ENCODE measurements at regions not wholly inside any gene's neighbourhood (a gene's known extent, or its start where the extent isn't known, plus 50 kb on each side); places are given as distances from the start of the nearest gene placed in this dataset.
"Not testable (repeated sequence)": the region's sequence is repeated elsewhere in the genome, so short reads cannot be mapped to it uniquely, and the experiment has no call there.

DNA sequence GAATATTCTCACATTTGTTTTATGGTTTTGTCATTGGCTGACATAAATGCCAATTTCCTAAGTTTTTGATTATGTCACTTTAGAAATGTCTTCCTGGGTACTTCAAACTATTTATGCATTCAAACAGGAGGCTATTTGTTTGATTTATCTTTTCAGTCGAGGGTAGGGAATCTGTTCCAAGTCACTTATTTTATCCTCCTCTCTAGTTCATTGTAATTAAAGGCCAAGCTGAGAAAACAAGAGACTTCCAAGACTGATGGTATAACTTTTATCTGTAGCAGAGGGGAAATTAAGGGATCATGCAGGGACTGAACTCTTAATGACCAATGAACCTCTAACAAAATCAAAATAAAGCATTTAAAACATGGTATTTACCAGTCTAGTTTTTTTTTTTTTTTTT is 968.4 kb downstream of the SORCS3 start:
- ATAC-seq, result no peak

GRCh38 chr10:105605918-105606317 is 964.8 kb downstream of the SORCS3 start:
- no peak for ATAC-seq

GRCh38 chr10:105605104-105605503 is 964.0 kb downstream of the SORCS3 start:
- no peak for ATAC-seq

- no peak for ATAC-seq
Measured at GRCh38 chr10:105598207-105598606, 957.1 kb downstream of the SORCS3 start.

DNA sequence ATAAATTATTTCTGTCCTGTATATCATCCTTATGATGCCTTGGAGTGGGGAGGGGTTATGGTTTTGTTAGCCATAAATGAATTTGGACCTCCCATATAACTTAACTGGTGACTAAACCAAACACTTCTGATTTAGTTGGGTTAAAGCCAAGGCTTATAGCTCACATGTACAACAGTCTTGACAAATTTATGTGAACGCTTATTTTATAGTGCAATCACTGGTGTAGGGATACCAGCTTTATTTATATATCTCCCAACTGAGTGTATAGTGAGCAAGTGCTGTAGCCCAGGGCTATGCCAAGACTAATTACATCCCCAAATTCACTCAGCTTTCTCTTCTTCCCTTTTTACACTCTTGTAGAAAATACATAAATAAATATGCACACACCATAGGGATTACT is 956.2 kb downstream of the SORCS3 start:
- no peak for ATAC-seq

DNA sequence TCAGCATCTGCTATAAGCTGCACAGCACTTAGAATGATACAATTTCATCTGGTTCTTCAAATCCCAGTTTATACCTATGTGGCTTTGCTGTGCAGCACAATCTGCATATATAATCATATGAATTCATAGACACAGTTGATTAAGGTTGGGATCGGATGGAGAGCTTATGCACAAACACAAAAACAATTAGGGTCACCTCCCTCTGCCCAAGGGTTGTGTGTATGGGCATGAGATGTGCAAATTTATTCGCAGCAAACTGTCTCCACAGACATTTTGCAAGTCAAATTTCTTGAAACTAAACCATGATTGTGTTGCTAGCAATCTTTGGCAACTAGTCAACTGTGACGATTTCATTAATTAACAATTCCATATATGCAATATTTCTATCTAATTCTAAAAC is 955.7 kb downstream of the SORCS3 start:
- no peak for ATAC-seq

DNA sequence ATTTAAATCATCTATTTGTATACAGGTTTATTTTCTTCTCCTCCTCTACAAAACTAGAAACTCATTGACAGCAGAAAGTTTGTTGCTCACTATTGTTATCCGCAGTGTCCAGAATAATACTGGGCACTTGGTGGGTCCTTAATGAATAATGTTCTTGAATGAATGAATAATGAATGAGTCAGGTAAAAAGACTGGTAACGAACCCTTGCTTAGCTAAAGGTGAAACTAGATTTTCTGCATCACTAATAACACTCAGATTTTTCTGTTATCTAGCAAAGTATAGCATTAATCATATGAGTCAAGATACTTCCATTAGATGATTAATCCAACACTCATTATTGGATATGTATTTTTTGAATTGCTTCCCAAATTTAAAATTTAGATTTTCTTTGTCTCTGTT is 953.2 kb downstream of the SORCS3 start:
- no peak for ATAC-seq

DNA sequence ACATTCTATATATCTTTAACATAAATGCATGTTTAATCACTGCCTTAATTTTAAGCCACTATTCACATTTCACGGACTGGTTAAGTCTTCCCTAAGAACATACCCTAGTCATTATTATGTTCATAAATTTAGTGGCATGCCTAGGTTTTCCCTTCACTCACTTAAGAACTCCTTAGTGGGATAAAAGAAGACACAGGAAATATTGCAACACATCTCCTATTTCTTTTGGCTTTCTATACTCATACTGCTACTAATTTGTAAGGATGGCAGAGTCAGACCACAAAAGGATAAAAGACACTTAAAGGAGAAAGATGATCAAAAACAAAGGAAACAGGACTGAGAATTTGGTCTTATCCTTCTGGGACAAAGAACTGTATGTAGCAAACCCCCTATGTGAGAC is 951.4 kb downstream of the SORCS3 start:
- ATAC-seq, result no peak

GRCh38 chr10:105586451-105587098 is 945.5 kb downstream of the SORCS3 start:
- no peak for ATAC-seq

GRCh38 chr10:105585753-105586152 is 944.7 kb downstream of the SORCS3 start:
- ATAC-seq, result no peak

- no peak for ATAC-seq
Measured at GRCh38 chr10:105585171-105585570, 944.1 kb downstream of the SORCS3 start.

DNA sequence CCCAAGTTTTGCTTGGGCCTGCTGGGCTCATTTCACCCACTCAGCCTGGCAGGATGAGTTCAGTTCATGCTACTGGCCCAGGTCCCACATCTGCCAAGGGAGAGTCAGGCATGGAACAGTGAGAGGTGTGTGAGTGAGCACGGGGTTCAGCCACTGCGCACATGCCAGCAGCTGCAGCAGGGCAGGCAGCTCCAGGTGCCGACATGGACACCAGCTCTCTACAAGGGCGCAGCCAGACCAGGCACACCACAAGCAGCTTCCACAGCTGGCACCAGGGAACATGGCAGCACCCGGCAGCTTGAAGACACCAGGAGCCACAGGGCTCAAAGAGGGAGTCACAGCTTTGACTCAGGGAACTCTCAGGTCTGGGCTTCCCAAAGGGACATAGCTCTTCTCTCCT is 938.0 kb downstream of the SORCS3 start:
- no peak for ATAC-seq

GRCh38 chr10:105577865-105578607 is 936.9 kb downstream of the SORCS3 start:
- no peak for ATAC-seq

- no peak for ATAC-seq
Measured at GRCh38 chr10:105559333-105560097, 918.4 kb downstream of the SORCS3 start.

- not testable (repeated sequence) for ATAC-seq
Measured at GRCh38 chr10:105550453-105550852, 909.4 kb downstream of the SORCS3 start.

DNA sequence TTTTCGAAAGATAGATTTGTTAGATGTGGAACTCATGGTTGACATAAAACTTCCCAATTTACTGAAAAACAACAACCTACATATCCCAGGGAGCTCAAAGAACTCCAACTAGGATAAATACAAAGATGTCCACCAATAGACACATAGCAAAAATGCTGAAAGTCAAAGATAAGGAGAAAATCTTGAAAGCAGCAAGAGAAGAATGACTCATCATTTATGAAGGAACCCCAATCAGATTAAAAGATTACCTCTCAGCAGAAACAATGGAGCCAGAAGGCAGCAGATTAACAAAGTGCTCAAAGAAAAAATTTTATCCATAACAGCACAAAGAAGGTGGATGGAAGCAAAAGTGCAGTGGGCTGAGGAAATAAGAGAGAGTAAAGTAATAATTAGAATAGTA is 908.6 kb downstream of the SORCS3 start:
- no peak for ATAC-seq

GRCh38 chr10:105545101-105545500 is 904.0 kb downstream of the SORCS3 start:
- ATAC-seq, result no peak

DNA sequence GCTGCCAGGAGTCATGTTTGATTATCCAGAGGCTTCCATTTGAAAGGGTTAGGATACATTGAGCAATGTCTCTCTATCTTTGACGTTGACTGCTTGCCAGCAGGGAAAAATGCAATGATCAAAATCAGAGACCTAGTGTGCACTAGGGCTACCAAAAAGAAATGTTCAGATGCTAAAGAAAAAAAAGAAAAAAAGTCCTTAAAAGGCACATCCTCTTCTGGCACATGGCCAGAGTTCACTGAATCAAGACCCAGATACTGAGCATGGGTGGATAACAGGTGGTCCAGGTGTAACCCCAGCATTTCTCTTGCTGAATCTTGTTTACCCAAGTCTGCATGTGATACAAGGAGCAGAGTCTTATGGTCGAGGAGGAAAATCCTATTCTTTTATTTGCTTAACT is 899.3 kb downstream of the SORCS3 start:
- ATAC-seq, result no peak

- ATAC-seq, result no peak
Measured at GRCh38 chr10:105538874-105539273, 897.8 kb downstream of the SORCS3 start.

DNA sequence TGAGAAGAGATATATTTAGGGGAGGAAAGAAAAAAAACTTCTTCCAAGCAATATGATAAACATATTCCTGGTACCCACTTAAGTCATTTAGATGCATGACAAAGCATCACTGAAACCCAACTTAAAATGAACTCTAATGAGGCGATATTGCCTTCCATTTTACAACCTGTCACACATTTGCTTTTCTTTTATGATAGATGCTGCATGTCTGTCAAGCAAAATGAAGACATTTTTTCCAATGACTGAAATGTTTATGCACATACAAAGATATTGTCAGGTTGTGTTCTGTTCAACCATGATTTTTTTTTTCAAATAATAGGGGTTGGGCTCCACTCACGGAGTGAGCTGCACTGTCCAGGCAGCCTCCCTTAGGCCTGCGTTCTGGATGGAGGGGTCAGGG is 894.4 kb downstream of the SORCS3 start:
- no peak for ATAC-seq

GRCh38 chr10:105534086-105534485 is 893.0 kb downstream of the SORCS3 start:
- no peak for ATAC-seq

GRCh38 chr10:105516511-105516910 is 875.4 kb downstream of the SORCS3 start:
- no peak for ATAC-seq

DNA sequence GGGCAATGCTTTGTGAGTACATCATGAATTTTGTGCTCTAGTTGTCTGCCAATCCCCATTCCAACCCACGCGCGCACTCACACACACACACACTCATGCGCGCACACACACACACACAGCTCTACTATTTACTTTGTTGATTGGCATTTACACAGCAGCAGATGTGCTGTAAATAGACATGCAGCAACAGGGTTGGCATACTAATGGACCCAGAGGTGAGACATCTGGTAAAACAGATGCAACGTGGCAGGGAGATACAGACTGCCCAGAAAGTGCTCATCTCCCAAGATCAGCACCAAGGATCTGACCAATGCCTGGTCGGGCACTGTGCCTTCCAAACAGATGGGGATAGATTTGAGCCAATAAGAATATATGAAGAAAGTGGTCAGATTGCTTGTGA is 873.0 kb downstream of the SORCS3 start:
- ATAC-seq, result no peak

DNA sequence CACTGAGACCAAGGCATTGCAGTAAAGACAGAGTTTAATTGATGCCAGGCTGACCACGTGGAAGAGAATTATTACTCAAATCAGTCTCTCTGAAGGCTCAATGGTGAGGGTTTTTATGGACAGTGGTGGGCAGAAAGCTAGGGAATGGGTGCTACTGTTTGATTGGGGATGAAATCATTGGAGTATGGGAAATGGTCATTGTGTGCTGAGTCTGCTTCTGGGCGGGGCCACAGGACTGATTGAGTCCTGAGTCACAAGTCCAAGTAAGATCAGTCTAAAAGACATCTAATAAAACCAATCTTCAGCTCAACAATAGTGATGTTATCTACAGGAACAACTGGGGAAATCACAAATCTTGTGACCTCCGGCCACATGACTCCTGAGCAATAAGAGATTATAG is 868.4 kb downstream of the SORCS3 start:
- no peak for ATAC-seq

All from activated CD4-positive, CD25-positive, alpha-beta regulatory T cell treated with anti-CD3 and anti-CD28 coated beads, Interleukin-2, amount 50 U/mL, for 24 hours (primary cell).